Activated CD4-positive, CD25-positive, alpha-beta regulatory T cell treated with anti-CD3 and anti-CD28 coated beads, Interleukin-2, amount 50 U/mL, for 24 hours (primary cell): ENCODE measurements at regions not wholly inside any gene's neighbourhood (a gene's known extent, or its start where the extent isn't known, plus 50 kb on each side); places are given as distances from the start of the nearest gene placed in this dataset.
"Not testable (repeated sequence)": the region's sequence is repeated elsewhere in the genome, so short reads cannot be mapped to it uniquely, and the experiment has no call there.

Source experiments
- ATAC-seq, 2 donors: fragments of 150-1000 bp; cut with Tn5 transposase; one replicate each; pipeline ENCODE4 v1.10.0; 2021; ENCODE audit warnings: mild to moderate bottlenecking in 1 of 2, moderate library complexity in 1 of 2

- no peak for ATAC-seq
Observed at GRCh38 chr2:183812091-183812490, 687.8 kb downstream of the NUP35 start.

- no peak for ATAC-seq
Observed at GRCh38 chr2:183825710-183826109, 701.5 kb downstream of the NUP35 start.

GRCh38 chr2:183829931-183830330, 705.7 kb downstream of the NUP35 start:
- no peak for ATAC-seq

- no peak for ATAC-seq
Observed at GRCh38 chr2:183837157-183837556, 712.9 kb downstream of the NUP35 start.

GRCh38 chr2:183838295-183838694, 714.1 kb downstream of the NUP35 start:
- ATAC-seq, result no peak

- no peak for ATAC-seq
Observed at GRCh38 chr2:183840061-183840584, 715.9 kb downstream of the NUP35 start.

GRCh38 chr2:183849826-183850225, 725.6 kb downstream of the NUP35 start:
- not testable (repeated sequence) for ATAC-seq

GRCh38 chr2:183859129-183859528, 734.9 kb downstream of the NUP35 start:
- ATAC-seq, result no peak

GRCh38 chr2:183866666-183867065, 731.7 kb upstream of the ZNF804A start:
- no peak for ATAC-seq

GRCh38 chr2:183867206-183867605, 731.1 kb upstream of the ZNF804A start:
- no peak for ATAC-seq

- ATAC-seq, result no peak
Observed at GRCh38 chr2:183868153-183868552, 730.2 kb upstream of the ZNF804A start.

- ATAC-seq, result no peak
Observed at GRCh38 chr2:183868707-183869106, 729.6 kb upstream of the ZNF804A start.

GRCh38 chr2:183872131-183872530, 726.2 kb upstream of the ZNF804A start:
- no peak for ATAC-seq

- no peak for ATAC-seq
Observed at GRCh38 chr2:183881978-183882377, 716.4 kb upstream of the ZNF804A start.

GRCh38 chr2:183892315-183892941, 705.9 kb upstream of the ZNF804A start:
- ATAC-seq, result no peak

GRCh38 chr2:183898641-183899040, 699.7 kb upstream of the ZNF804A start:
- ATAC-seq, result no peak

GRCh38 chr2:183901931-183902330, 696.4 kb upstream of the ZNF804A start:
- ATAC-seq, result no peak

- no peak for ATAC-seq
Observed at GRCh38 chr2:183903026-183903425, 695.3 kb upstream of the ZNF804A start.

- not testable (repeated sequence) for ATAC-seq
Observed at GRCh38 chr2:183916041-183916440, 682.3 kb upstream of the ZNF804A start.

GRCh38 chr2:183919167-183919566, 679.2 kb upstream of the ZNF804A start:
- ATAC-seq, result no peak

GRCh38 chr2:183919926-183920325, 678.4 kb upstream of the ZNF804A start:
- ATAC-seq, result no peak

- ATAC-seq, result no peak
Observed at GRCh38 chr2:183925281-183925680, 673.0 kb upstream of the ZNF804A start.

- no peak for ATAC-seq
Observed at GRCh38 chr2:183926433-183926832, 671.9 kb upstream of the ZNF804A start.

GRCh38 chr2:183927406-183928325, 670.7 kb upstream of the ZNF804A start:
- no peak for ATAC-seq
